Mammary epithelial cell (primary cell): ENCODE measurements at regions not wholly inside any gene's neighbourhood (a gene's known extent, or its start where the extent isn't known, plus 50 kb on each side); places are given as distances from the start of the nearest gene placed in this dataset.

ENCODE experiments used
- CTCF ChIP-seq, 2 donors: IDR thresholded peaks in 1 of 2; conservative IDR thresholded peaks in 1 of 2; 2 replicates each; pipeline ENCODE4 v1.5.1; 2011 to 2012; ENCODE audit warnings: inconsistent platforms in 2 of 2, low read length in 2 of 2, mild to moderate bottlenecking in 2 of 2, control low read depth in 1 of 2, low read depth in 1 of 2; ENCODE audit not compliant: insufficient read depth in 1 of 2; ENCODE audit errors: extremely low read depth in 1 of 2
- EZH2 ChIP-seq: IDR thresholded peaks from 2 replicates; pipeline ENCODE4 v1.6.1; 2012; ENCODE audit warnings: low read length, inconsistent platforms, borderline replicate concordance

- TF ChIP-seq CTCF (conservative IDR thresholded peaks at IDR 0.05 in 1 of 2, IDR thresholded peaks at IDR 0.05 in 1 of 2; ENCODE audit: extremely low read depth in 1 of 2, insufficient read depth in 1 of 2, low read depth in 1 of 2, low read length in 2 of 2) (no peak), EZH2 (no peak)
Observed at GRCh38 chr2:3911882-3912455, 208.6 kb downstream of the DCDC2C start.
